Endodermal cell (in vitro differentiated cells): ENCODE measurements at regions not wholly inside any gene's neighbourhood (a gene's known extent, or its start where the extent isn't known, plus 50 kb on each side); places are given as distances from the start of the nearest gene placed in this dataset.

Experiments used
- DNase-seq: peaks from one replicate; pipeline ENCODE4 v3.0.0-alpha.2; 2017
- H3K27ac ChIP-seq: 2 replicates; pipeline ENCODE4 v1.5.1; 2013; ENCODE audit warnings: mild to moderate bottlenecking, low read depth, low read length, moderate library complexity
- H3K27me3 ChIP-seq: 2 replicates; pipeline ENCODE4 v1.6.1; 2013; ENCODE audit warnings: mild to moderate bottlenecking, low read length, moderate library complexity; ENCODE audit not compliant: insufficient read depth, control insufficient read depth, poor library complexity, severe bottlenecking
- H3K36me3 ChIP-seq: 2 replicates; pipeline ENCODE4 v1.7.0; 2013; ENCODE audit warnings: mild to moderate bottlenecking, low read length, moderate library complexity; ENCODE audit not compliant: control insufficient read depth, insufficient read depth
- H3K4me1 ChIP-seq: one replicate; pipeline ENCODE4 v1.7.0; 2013; ENCODE audit warnings: low read length; ENCODE audit not compliant: control insufficient read depth, insufficient read depth
- H3K4me3 ChIP-seq: 2 replicates; pipeline ENCODE4 v1.5.1; 2013; ENCODE audit warnings: mild to moderate bottlenecking, low read length, moderate library complexity
- H3K9ac ChIP-seq: 2 replicates; pipeline ENCODE4 v1.6.1; 2013; ENCODE audit warnings: mild to moderate bottlenecking, low read length, moderate library complexity; ENCODE audit not compliant: poor library complexity, severe bottlenecking; ENCODE audit errors: extremely low read depth
- H3K9me3 ChIP-seq: 2 replicates; pipeline ENCODE4 v1.6.1; 2013; ENCODE audit warnings: mild to moderate bottlenecking, low read length, moderate library complexity; ENCODE audit not compliant: control insufficient read depth
- H3K27ac Mint-ChIP-seq: 2 replicates; pipeline ENCODE4 v1.8.0; 2020; ENCODE audit warnings: mixed read lengths
- H3K27me3 Mint-ChIP-seq: 2 replicates; pipeline ENCODE4 v1.8.0; 2021; ENCODE audit warnings: mild to moderate bottlenecking, mixed read lengths; ENCODE audit not compliant: insufficient read depth
- H3K36me3 Mint-ChIP-seq: 2 replicates; pipeline ENCODE4 v1.8.0; 2020; ENCODE audit warnings: low read depth, mixed read lengths
- H3K4me1 Mint-ChIP-seq: 2 replicates; pipeline ENCODE4 v1.8.0; 2020; ENCODE audit warnings: mixed read lengths
- H3K4me3 Mint-ChIP-seq: 2 replicates; pipeline ENCODE4 v1.8.0; 2020; ENCODE audit warnings: mild to moderate bottlenecking, moderate library complexity, mixed read lengths
- H3K9me3 Mint-ChIP-seq: 2 replicates; pipeline ENCODE4 v1.8.0; 2020; ENCODE audit warnings: mild to moderate bottlenecking, mixed read lengths
- CTCF ChIP-seq: fragments of 200-600 bp; sonication (generic); conservative IDR thresholded peaks from 2 replicates; pipeline ENCODE4 v1.5.0; 2021; ENCODE audit warnings: antibody characterized with exemption, mild to moderate bottlenecking
- WGBS, 2 experiments: methylation state at CpG; one replicate each; pipeline versions ENCODE4 v1.1.5 to v1.1.7; 2013; ENCODE audit warnings: missing lambda C conversion rate in 2 of 2, mixed read lengths in 1 of 2; ENCODE audit not compliant: insufficient coverage in 1 of 2, insufficient read length in 1 of 2; 5-methylcytosine and 5-hydroxymethylcytosine counted together

GRCh38 chr5:145553177-145553576, 282.0 kb downstream of the PRELID2 start:
- DNase-seq: no peak
- Mint-ChIP-seq H3K36me3 (no peaks in the 10 kb centered on the region), H3K9me3 (no peaks in the 10 kb centered on the region), H3K4me1 (no peaks in the 10 kb centered on the region), H3K4me3 (no peak overlapping the region), H3K27ac (no peak overlapping the region), H3K27me3 (no peaks in the 10 kb centered on the region)
- Histone ChIP-seq H3K4me1 (no peaks in the 10 kb centered on the region), H3K4me3 (no peak overlapping the region), H3K36me3 (no peaks in the 10 kb centered on the region), H3K27me3 (no peaks in the 10 kb centered on the region), H3K27ac (no peak overlapping the region), H3K9me3 (no peaks in the 10 kb centered on the region), H3K9ac (no peak overlapping the region)
- WGBS, 2 experiments: 95 to 100% methylated on average over 2 of the region's 2 CpGs
- no peak for TF ChIP-seq CTCF

GRCh38 chr5:145551714-145552113, 283.4 kb downstream of the PRELID2 start:
- H3K27ac Mint-ChIP-seq: no peak overlapping the region
- H3K9me3 ChIP-seq: no peaks in the 10 kb centered on the region
- no peaks in the 10 kb centered on the region for H3K36me3 Mint-ChIP-seq
- H3K27ac ChIP-seq: no peak overlapping the region
- H3K27me3 ChIP-seq: no peaks in the 10 kb centered on the region
- no peak for DNase-seq
- no peaks in the 10 kb centered on the region for H3K9me3 Mint-ChIP-seq
- no peak for TF ChIP-seq CTCF
- no peak overlapping the region for H3K4me3 ChIP-seq
- no peak overlapping the region for H3K4me3 Mint-ChIP-seq
- H3K4me1 Mint-ChIP-seq: no peaks in the 10 kb centered on the region
- no peaks in the 10 kb centered on the region for H3K36me3 ChIP-seq
- H3K4me1 ChIP-seq: no peaks in the 10 kb centered on the region
- 75 to 100% methylated on average over 1 of the region's 1 CpG for WGBS, 2 experiments
- no peak overlapping the region for H3K9ac ChIP-seq
- H3K27me3 Mint-ChIP-seq: no peaks in the 10 kb centered on the region

GRCh38 chr5:145548097-145548496, 287.0 kb downstream of the PRELID2 start:
- no peak overlapping the region for H3K4me3 ChIP-seq
- no peaks in the 10 kb centered on the region for H3K9me3 Mint-ChIP-seq
- H3K27me3 ChIP-seq: no peaks in the 10 kb centered on the region

More at GRCh38 chr5:145548097-145548496, 287.0 kb downstream of the PRELID2 start:
- Histone ChIP-seq H3K9me3 (no peaks in the 10 kb centered on the region), H3K9ac (no peak overlapping the region), H3K4me1 (no peaks in the 10 kb centered on the region), H3K27ac (no peak overlapping the region), H3K36me3 (no peaks in the 10 kb centered on the region)
- H3K4me3 Mint-ChIP-seq: no peak overlapping the region
- no peak for TF ChIP-seq CTCF
- H3K4me1 Mint-ChIP-seq: no peaks in the 10 kb centered on the region
- no peaks in the 10 kb centered on the region for H3K36me3 Mint-ChIP-seq
- H3K27me3 Mint-ChIP-seq: no peaks in the 10 kb centered on the region
- H3K27ac Mint-ChIP-seq: no peak overlapping the region
- DNase-seq: no peak
